Nephron (organoid): ENCODE measurements at regions not wholly inside any gene's neighbourhood (a gene's known extent, or its start where the extent isn't known, plus 50 kb on each side); places are given as distances from the start of the nearest gene placed in this dataset.
A peak's percentile ranks its signal among the peaks of the same experiment; 100 is the strongest.

Experiments
- H3K27ac Mint-ChIP-seq, 3 experiments: 2 replicates each; pipeline ENCODE4 v1.8.0; 2020; ENCODE audit warnings: mixed read lengths in 3 of 3, mild to moderate bottlenecking in 2 of 3, moderate library complexity in 1 of 3
- H3K27me3 Mint-ChIP-seq: 2 replicates; pipeline ENCODE4 v1.8.0; 2021; ENCODE audit warnings: low read depth, mild to moderate bottlenecking, moderate library complexity, mixed read lengths
- H3K36me3 Mint-ChIP-seq: 2 replicates; pipeline ENCODE4 v1.8.0; 2020; ENCODE audit warnings: low read depth, mixed read lengths
- H3K4me1 Mint-ChIP-seq: 2 replicates; pipeline ENCODE4 v1.8.0; 2020; ENCODE audit warnings: mixed read lengths
- H3K4me3 Mint-ChIP-seq, 3 experiments: 2 replicates each; pipeline ENCODE4 v1.8.0; 2020; ENCODE audit warnings: mild to moderate bottlenecking in 3 of 3, mixed read lengths in 3 of 3, moderate library complexity in 2 of 3
- H3K9me3 Mint-ChIP-seq: 2 replicates; pipeline ENCODE4 v1.8.0; 2020; ENCODE audit warnings: mixed read lengths
- TF ChIP-seq, protein P1 (sequence below), 3 experiments: fragments of 200-600 bp; sonication (generic); IDR thresholded peaks; one replicate each; pipeline ENCODE4 v1.5.0; 2021; ENCODE audit warnings: antibody characterized with exemption in 3 of 3; ENCODE audit not compliant: unreplicated experiment in 3 of 3

DNA sequence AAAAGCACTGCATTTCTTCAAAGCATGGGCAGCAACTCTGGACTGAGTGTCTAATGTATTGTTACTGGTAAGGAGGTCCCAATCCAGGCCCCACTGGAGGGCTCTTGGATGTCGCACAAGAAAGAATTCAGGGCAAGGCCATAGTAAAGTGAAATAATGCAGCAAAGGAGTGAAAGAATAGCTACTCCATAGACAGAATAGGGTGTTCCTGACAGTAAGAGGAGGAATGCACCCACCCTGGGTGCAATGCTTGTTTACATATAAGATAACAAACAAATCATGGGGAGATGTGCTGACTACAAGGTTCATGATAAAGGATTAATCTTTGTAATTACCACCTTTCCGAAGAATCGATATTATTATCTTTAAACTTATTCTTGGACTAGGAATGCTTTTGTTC lies 58.8 kb upstream of the ABCC4 start:
- H3K27me3 Mint-ChIP-seq = peaks cover 3% of the 10 kb centered on the region
- TF ChIP-seq, protein P1, sequence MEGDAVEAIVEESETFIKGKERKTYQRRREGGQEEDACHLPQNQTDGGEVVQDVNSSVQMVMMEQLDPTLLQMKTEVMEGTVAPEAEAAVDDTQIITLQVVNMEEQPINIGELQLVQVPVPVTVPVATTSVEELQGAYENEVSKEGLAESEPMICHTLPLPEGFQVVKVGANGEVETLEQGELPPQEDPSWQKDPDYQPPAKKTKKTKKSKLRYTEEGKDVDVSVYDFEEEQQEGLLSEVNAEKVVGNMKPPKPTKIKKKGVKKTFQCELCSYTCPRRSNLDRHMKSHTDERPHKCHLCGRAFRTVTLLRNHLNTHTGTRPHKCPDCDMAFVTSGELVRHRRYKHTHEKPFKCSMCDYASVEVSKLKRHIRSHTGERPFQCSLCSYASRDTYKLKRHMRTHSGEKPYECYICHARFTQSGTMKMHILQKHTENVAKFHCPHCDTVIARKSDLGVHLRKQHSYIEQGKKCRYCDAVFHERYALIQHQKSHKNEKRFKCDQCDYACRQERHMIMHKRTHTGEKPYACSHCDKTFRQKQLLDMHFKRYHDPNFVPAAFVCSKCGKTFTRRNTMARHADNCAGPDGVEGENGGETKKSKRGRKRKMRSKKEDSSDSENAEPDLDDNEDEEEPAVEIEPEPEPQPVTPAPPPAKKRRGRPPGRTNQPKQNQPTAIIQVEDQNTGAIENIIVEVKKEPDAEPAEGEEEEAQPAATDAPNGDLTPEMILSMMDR (IDR thresholded peaks at IDR 0.05; ENCODE audit: unreplicated experiment in 3 of 3) = no peak
- no peak overlapping the region for H3K4me3 Mint-ChIP-seq
- H3K9me3 Mint-ChIP-seq = peaks cover 6% of the 10 kb centered on the region
- H3K36me3 Mint-ChIP-seq = no peaks in the 10 kb centered on the region
- H3K27ac Mint-ChIP-seq = peak overlapping the region in 2 of 3 experiments; percentile 11 to 65
- peaks cover 12% of the 10 kb centered on the region for H3K4me1 Mint-ChIP-seq

DNA sequence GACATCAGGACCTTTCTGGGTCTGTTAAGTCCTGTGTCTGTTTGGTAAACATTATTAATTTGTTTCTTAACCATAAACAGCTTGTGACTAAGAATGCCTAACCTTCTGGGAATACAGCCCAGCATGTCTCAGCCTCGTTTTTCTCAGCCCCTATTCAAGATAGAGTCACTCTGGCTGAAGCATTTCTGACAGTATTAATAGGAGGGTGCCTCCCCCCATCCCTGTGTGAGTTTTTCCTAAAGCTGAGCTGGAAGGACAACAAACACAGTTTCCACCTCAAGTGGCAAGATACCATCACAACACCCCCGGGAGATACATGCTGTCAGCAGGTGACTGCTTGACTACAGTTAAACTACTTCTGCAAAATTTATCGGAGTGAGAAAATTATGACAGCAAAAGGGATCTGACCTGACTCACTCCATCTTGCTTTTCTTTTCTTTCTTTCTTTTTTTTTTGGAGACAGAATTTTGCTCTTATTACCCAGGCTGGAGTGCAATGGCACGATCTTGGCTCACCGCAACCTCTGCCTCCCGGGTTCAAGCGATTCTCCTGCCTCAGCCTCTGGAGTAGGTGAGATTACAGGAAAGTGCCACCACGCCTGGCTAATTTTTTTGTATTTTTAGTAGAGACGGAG lies 59.3 kb upstream of the ABCC4 start:
- no peak overlapping the region for H3K4me3 Mint-ChIP-seq
- TF ChIP-seq, protein P1 (IDR thresholded peaks at IDR 0.05; ENCODE audit: unreplicated experiment in 3 of 3) = no peak
- H3K4me1 Mint-ChIP-seq = peaks cover 7% of the 10 kb centered on the region
- H3K27me3 Mint-ChIP-seq = peaks cover 3% of the 10 kb centered on the region
- H3K36me3 Mint-ChIP-seq = no peaks in the 10 kb centered on the region
- peaks cover 6% of the 10 kb centered on the region for H3K9me3 Mint-ChIP-seq
- peak overlapping the region in 2 of 3 experiments; percentile 17 to 65 for H3K27ac Mint-ChIP-seq

DNA sequence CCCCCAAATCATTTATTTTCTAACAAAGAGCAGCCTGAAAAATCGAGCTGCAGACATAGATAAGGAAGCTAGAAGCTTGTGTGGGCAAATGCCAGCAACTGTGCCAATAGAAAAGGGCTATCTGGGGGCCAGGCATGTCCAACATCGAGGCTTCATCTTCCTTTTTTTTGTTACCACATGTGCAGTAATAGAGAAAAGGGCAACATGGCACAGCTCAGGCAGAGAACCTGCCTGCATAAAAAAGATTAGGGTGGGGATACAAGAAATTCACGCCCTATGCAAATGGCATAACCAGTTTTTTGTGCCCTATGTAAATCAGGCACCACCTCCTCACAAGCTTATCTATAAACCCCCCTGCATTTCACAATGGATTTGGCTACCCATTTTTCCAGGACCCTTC lies 60.4 kb upstream of the ABCC4 start:
- Mint-ChIP-seq H3K9me3 (peaks cover 6% of the 10 kb centered on the region), H3K27me3 (no peaks in the 10 kb centered on the region), H3K4me3 (no peak overlapping the region), H3K27ac (no peak overlapping the region), H3K36me3 (no peaks in the 10 kb centered on the region), H3K4me1 (peaks cover 5% of the 10 kb centered on the region)
- TF ChIP-seq, protein P1 (IDR thresholded peaks at IDR 0.05; ENCODE audit: unreplicated experiment in 3 of 3) = no peak

DNA sequence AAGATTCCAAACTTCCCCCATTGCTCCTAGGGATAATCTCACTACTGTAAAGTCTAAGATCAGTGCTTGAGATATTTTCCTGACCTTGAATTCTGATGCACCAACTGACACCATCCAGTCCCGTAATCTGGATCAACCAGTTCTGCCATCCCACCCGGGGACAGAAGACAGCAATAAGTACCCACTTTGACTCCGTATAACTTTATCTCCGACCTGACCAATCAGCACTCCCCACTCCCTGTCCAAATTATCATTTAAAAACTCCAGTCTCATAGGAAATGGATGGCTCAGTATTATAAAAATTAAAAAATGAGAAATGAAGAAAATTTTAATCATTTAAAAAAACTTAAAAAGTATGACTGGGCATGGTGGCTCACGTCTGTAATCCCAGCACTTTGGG lies 61.4 kb upstream of the ABCC4 start:
- Mint-ChIP-seq H3K27me3 (no peaks in the 10 kb centered on the region), H3K4me1 (peaks cover 5% of the 10 kb centered on the region), H3K27ac (no peak overlapping the region), H3K36me3 (no peaks in the 10 kb centered on the region), H3K4me3 (no peak overlapping the region), H3K9me3 (peaks cover under 1% of the 10 kb centered on the region)
- TF ChIP-seq, protein P1 (IDR thresholded peaks at IDR 0.05; ENCODE audit: unreplicated experiment in 3 of 3) = no peak

DNA sequence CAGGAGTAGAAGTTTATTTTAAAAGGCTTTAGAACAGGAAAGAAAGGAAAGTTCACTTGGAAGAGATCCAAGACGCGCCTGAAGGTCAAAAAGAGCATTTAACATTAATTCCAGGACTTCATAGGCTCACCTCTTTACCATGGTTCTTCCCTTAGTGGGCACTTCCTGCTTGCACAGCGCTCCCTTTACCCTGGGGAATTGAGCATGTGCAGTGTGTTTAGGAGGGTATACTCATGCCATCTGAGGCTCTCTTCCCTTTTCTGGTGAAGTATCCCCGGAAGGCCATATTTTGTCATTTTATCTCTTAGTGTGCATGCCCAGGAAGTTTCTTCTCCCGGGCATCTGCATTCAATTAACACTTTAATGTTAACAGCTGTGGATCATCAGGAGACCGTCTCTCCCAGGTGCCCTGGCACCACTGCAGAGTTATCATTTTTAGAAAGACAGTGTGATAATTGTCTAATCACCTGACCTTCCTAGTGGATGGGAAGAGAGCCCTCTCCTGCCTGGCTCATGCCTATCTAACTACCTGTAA lies 66.1 kb upstream of the ABCC4 start:
- H3K4me3 Mint-ChIP-seq = no peak overlapping the region
- TF ChIP-seq, protein P1 (IDR thresholded peaks at IDR 0.05; ENCODE audit: unreplicated experiment in 3 of 3) = no peak
- H3K27ac Mint-ChIP-seq = no peak overlapping the region
- peaks cover 2% of the 10 kb centered on the region for H3K27me3 Mint-ChIP-seq
- H3K4me1 Mint-ChIP-seq = no peaks in the 10 kb centered on the region
- H3K36me3 Mint-ChIP-seq = no peaks in the 10 kb centered on the region
- H3K9me3 Mint-ChIP-seq = peaks cover 5% of the 10 kb centered on the region

DNA sequence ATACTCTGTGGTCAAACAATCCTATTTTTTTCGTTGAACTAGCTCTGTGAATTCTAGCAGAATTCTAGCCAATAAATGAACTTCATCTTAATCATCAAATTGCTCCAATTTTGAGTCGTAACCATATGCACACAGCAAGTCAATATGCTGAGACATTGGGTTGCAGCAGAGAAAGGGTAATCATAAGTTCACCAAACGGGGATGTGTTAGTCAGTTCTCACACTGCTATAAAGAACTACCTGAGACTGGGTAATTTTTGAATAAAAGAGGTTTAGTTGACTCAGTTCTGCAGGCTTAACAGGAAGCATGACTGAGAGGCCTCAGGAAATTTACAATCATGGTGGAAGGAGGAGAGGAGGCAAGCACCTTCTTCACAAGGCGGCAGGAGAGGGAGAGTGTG lies 67.7 kb upstream of the ABCC4 start:
- Mint-ChIP-seq H3K36me3 (no peaks in the 10 kb centered on the region), H3K27me3 (peaks cover 5% of the 10 kb centered on the region), H3K4me3 (no peak overlapping the region), H3K27ac (no peak overlapping the region), H3K4me1 (no peaks in the 10 kb centered on the region), H3K9me3 (peaks cover 5% of the 10 kb centered on the region)
- TF ChIP-seq, protein P1 (IDR thresholded peaks at IDR 0.05; ENCODE audit: unreplicated experiment in 3 of 3) = no peak
